H1 (cell line): ENCODE measurements at regions not wholly inside any gene's neighbourhood (a gene's known extent, or its start where the extent isn't known, plus 50 kb on each side); places are given as distances from the start of the nearest gene placed in this dataset.

ENCODE experiments used
- BRCA1 ChIP-seq: IDR thresholded peaks from 2 replicates; pipeline ENCODE4 v1.6.1; 2012; ENCODE audit warnings: low read depth, low read length, improper control_type of control experiment
- CTCF ChIP-seq, 3 experiments: IDR thresholded peaks; 1 replicate in 2 of 3; 2 replicates in 1 of 3; pipeline versions ENCODE4 v1.5.1 to v1.6.1; 2011; ENCODE audit warnings: low read length in 3 of 3, mild to moderate bottlenecking in 3 of 3, inconsistent platforms in 2 of 3, low read depth in 1 of 3, moderate library complexity in 1 of 3; ENCODE audit not compliant: insufficient read depth in 1 of 3; ENCODE audit errors: control extremely low read depth in 1 of 3
- HDAC2 ChIP-seq, 2 experiments: fragments of 300-600 bp in 1 of 2; sonication (generic) in 1 of 2; IDR thresholded peaks; 2 replicates each; pipeline ENCODE4 v1.6.1; 2011 to 2012; ENCODE audit warnings: low read depth in 2 of 2, low read length in 2 of 2, mild to moderate bottlenecking in 2 of 2, moderate library complexity in 2 of 2, borderline replicate concordance in 1 of 2, inconsistent platforms in 1 of 2
- PHF8 ChIP-seq: fragments of 200-600 bp; sonication (generic); conservative IDR thresholded peaks from 2 replicates; pipeline ENCODE4 v1.7.1; 2012; ENCODE audit warnings: low read depth, mild to moderate bottlenecking, inconsistent platforms, low read length, moderate library complexity
- POLR2A ChIP-seq, 2 experiments: IDR thresholded peaks; 1 replicate in 1 of 2; 2 replicates in 1 of 2; pipeline ENCODE4 v1.6.1; 2011; ENCODE audit warnings: low read depth in 2 of 2, low read length in 2 of 2, mild to moderate bottlenecking in 2 of 2; ENCODE audit errors: control extremely low read depth in 1 of 2
- POLR2AphosphoS5 ChIP-seq: IDR thresholded peaks from 2 replicates; pipeline ENCODE4 v1.6.1; 2011; ENCODE audit warnings: low read depth, low read length
- RAD21 ChIP-seq, 2 experiments: IDR thresholded peaks in 1 of 2; conservative IDR thresholded peaks in 1 of 2; 2 replicates each; pipeline ENCODE4 v1.6.1; 2011; ENCODE audit warnings: low read depth in 2 of 2, low read length in 2 of 2, improper control_type of control experiment in 1 of 2, inconsistent platforms in 1 of 2, mild to moderate bottlenecking in 1 of 2, moderate library complexity in 1 of 2
- SP2 ChIP-seq: IDR thresholded peaks from 2 replicates; pipeline ENCODE4 v1.6.1; 2012; ENCODE audit warnings: mild to moderate bottlenecking, low read length, inconsistent platforms
- USF2 ChIP-seq: IDR thresholded peaks from 2 replicates; pipeline ENCODE4 v1.6.1; 2011; ENCODE audit warnings: low read length, improper control_type of control experiment
- TF ChIP-seq, protein P1 (sequence below): IDR thresholded peaks from 2 replicates; pipeline ENCODE4 v1.6.1; 2012; ENCODE audit warnings: low read length, inconsistent platforms
- TF ChIP-seq, protein P2 (sequence below): IDR thresholded peaks from 2 replicates; pipeline ENCODE4 v1.6.1; 2012; ENCODE audit warnings: inconsistent platforms

DNA sequence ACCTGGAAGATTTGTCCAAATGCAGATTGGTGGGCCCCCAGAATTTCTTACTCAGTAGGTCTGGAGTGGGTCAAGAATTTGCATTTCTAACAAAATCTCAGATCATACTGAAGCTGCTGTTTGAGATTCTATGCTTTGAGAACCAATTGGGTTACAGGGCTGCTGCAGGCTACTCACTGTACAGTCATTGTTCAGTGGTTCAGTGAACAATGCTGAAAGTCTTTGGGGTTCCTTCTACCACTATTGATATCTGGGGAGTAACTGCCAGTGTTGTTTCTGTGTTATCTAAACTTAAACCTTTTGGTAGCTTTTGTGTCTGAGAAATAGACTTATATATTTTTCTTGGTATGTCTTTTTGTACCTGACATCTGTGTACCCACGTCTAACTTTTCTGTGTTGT, 187.5 kb downstream of the TANC2 start:
- TF ChIP-seq RAD21 (IDR thresholded peaks at IDR 0.05 in 1 of 2, conservative IDR thresholded peaks at IDR 0.05 in 1 of 2; ENCODE audit: low read depth in 2 of 2, low read length in 2 of 2): no peak
- TF ChIP-seq HDAC2 (IDR thresholded peaks at IDR 0.05; ENCODE audit: borderline replicate concordance in 1 of 2, low read depth in 2 of 2, low read length in 2 of 2): no peak
- TF ChIP-seq CTCF (IDR thresholded peaks at IDR 0.05; ENCODE audit: control extremely low read depth in 1 of 3, insufficient read depth in 1 of 3, low read depth in 1 of 3, low read length in 3 of 3): no peak
- TF ChIP-seq SP2: no peak
- TF ChIP-seq, protein P1, sequence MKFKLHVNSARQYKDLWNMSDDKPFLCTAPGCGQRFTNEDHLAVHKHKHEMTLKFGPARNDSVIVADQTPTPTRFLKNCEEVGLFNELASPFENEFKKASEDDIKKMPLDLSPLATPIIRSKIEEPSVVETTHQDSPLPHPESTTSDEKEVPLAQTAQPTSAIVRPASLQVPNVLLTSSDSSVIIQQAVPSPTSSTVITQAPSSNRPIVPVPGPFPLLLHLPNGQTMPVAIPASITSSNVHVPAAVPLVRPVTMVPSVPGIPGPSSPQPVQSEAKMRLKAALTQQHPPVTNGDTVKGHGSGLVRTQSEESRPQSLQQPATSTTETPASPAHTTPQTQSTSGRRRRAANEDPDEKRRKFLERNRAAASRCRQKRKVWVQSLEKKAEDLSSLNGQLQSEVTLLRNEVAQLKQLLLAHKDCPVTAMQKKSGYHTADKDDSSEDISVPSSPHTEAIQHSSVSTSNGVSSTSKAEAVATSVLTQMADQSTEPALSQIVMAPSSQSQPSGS: no peak
- TF ChIP-seq POLR2AphosphoS5: no peak
- TF ChIP-seq USF2: no peak
- TF ChIP-seq BRCA1: no peak
- TF ChIP-seq, protein P2, sequence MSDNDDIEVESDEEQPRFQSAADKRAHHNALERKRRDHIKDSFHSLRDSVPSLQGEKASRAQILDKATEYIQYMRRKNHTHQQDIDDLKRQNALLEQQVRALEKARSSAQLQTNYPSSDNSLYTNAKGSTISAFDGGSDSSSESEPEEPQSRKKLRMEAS: no peak
- TF ChIP-seq PHF8: no peak
- no peak for TF ChIP-seq POLR2A (IDR thresholded peaks at IDR 0.05; ENCODE audit: control extremely low read depth in 1 of 2, low read depth in 2 of 2, low read length in 2 of 2)
